Right hindlimb (tissue), 1 donor: ENCODE measurements at regions not wholly inside any gene's neighbourhood (a gene's known extent, or its start where the extent isn't known, plus 50 kb on each side); places are given as distances from the start of the nearest gene placed in this dataset.

Experiments used
- DNase-seq: peaks from one replicate; pipeline ENCODE4 v3.0.0-alpha.2; 2018

DNA sequence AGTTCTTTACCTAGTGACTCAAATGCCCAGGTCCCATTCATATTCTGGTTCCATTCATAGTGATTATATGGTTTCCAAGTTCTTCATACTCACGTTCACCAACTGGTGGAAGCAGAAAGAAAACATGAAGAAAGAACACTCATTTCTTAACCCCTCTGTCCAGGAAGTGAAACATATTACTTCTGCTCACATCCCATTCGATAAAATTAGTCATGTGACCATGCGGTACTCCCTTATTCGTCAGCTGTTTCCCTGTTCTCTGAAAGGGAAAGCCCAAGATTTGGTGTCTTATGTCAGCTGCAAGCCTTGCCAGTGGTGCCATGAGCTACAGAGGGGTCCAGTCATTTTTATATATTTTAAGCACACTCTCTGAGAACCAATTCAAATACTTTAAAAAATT is 387.0 kb upstream of the DMAC1 start:
- DNase-seq = no peak

DNA sequence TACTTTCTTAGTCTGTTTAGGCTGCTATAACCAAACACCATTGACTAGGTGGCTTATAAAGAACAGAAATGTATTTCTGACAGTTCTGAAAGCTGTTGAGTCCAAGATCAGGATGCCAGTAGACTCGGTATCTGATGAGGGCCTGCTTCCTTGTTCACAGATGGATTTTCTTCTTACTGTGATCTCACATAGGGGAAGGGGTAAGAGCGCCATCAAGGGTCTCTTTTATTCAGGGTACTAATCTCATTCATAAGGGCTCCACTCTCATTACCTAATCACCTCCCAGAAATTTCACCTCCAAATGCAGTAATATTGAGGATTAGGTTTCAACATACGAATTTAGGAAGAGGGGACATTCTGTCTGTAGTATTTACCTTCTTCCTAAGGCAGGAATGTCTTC is 384.0 kb upstream of the DMAC1 start:
- no peak for DNase-seq

DNA sequence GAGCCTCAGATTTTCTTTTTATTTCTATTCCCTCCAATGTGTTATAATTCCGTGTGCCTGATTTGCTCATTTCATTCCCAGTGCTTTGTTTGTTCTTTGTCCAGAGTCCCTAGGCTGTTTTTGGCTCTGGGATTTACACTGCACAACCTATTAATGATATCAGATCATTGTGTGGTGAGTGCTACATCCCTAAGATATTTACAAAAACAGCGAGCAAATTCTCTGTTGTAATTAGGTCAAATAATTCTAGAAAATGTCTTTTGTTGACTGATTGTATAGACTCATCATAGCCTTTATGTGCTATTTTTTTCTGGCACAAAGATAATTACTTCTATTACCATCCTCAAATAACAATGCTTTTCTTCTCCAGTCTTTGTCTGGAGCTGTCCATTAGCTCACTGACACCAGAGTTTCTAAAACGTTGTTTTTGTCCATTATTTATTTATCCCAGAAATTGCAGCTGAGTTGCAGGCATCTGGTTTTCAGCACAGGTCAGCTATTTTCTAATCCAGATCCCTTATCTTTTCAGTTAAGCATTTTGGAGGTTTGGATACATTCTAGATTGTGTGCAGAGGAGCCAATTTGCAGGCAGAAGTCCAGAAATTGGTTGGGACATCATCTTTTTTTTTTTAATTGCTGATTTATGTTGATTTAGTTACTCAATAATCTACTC is 379.9 kb upstream of the DMAC1 start:
- no peak for DNase-seq

DNA sequence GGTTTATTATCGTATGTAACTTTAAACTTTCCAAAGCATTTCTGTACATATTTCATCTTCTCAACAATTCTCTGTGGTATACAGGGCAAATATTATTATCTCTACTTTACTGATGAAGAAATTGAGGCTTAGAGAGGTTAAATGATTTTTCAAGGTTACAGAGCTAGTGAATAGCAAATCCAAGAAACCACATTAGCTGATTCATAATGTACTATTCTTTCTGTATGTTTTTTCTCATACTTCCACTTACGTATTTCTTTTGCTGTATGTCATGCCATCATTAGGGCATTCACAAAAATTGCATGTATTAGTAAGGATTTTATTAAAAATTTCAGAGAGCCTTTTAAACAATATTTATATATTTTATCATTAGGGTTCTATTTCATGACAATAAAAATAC is 372.4 kb upstream of the DMAC1 start:
- DNase-seq = no peak

DNA sequence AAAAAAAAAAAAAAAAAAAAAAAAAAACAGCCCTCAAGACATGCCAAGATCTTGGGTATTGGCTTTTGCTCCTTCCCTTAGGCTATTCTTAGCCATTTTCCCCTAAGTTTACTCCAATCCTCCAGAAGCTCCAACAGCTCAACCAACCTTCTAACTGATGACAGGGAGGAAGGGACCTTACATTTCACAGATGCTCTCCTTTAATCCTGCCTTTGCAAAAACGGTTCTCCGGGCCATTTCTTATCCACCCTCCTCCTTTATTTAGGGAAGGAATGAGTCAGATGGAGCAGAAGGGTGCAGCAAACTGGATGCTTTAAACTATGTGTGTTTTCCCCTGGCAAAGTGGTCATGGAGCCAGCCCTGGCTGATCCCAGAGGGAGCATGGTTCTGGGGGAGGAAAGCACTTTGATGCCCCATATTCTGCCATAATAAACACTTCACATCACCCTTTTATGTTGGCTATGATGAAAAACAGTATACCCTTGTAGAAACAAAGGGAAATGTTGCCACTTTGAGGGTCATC is 369.4 kb upstream of the DMAC1 start:
- DNase-seq = no peak

DNA sequence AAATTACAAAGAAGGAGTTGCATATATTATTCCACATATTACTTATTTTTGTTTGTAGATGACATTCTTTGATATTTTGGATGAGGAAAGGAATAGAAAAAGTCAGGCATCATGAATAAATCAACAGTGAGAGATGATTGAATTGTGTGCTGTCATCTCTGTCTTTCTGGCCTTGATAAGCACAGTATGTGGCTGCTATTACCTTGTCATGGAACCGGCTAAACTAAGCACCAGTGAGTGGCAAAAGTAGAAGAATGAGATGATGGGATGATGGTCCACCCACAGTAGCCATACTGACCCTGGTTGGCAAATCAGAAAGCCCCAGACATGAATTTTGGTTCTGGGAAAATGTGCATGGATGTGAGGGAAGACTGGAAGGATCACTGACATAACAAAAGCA is 361.2 kb upstream of the DMAC1 start:
- DNase-seq = no peak

DNA sequence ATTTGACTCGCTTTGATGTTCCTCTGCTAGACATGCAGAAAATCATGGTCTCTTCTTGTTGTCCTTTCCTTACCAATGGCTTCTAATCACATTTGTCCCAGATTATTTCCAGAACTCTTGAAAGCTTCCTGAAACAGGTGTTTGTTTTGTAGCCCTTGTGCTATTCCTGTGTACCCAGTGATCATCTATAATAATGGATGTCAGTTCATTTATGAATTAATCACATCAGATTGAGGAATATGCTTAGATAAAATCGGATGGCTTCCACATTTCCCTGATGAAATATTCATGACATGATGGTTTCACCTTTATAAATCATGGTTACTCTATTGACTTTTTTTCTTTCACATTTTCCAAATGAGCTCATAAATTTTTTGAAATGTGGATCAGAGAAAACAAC is 359.0 kb upstream of the DMAC1 start:
- no peak for DNase-seq

DNA sequence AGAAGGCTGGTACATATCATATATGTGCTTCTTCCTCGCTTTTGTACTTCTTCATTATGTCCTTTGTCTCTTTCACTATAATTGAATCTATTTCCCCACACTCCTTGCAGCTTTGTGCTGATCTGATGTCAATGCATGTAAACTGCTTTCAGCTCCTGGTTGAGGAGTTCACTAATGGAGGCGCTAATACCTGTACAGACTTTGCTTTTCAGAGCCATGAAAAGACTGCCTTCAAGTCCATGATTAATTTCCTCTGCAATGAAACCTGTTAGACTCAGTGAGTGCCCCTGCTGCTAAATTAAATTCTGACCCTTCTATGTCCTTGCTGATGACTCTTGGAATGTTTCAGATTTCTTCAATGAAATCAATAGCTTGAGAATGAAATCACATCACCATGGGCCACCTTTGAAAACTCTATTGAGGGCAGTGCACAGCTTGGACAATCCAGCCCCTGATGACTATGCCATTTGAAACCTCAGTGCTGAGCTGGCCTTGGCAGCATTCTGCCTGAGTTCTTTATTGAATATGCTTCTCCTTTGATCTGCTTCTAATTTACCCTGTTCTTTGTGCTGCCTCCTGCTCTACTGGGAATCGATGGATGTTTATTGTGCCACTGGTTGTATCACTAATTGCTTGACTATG is 358.2 kb upstream of the DMAC1 start:
- DNase-seq = no peak

DNA sequence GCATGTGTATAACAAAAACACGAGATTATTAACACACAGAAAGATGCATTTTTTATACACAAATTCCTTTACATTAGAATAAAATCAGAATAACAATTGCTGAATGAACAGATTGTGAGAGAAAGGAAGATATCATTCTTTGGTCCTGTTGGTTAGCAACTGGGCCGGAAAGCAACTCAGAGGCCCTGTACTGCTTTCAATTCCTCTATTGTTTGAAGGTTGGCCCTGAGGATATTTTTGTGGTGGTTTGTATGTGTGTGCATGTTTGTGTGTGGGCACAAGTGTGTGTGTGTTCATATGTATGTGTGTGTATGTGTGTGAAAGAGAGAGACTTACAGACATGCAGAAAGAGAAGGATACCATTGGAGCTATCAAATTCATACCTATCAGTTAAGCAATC is 356.8 kb upstream of the DMAC1 start:
- no peak for DNase-seq

DNA sequence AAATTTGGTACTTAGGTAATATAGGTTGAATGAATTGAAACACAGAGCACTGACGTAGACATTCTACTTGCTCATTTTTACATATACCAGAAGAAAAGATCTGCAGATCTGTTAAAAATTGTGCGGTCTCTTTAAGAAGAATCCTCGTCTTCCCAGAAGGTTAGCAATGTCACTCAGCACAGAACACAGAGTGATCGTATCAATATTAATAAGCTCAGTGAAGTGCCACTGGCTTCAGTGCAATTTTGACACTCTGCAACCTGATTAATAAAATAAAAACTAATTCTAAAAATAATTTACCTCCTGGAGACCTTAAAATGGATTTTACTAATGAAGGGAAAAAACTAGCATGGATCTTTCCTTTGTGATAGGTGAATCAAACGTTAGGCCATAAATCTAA is 356.1 kb upstream of the DMAC1 start:
- DNase-seq = no peak

DNA sequence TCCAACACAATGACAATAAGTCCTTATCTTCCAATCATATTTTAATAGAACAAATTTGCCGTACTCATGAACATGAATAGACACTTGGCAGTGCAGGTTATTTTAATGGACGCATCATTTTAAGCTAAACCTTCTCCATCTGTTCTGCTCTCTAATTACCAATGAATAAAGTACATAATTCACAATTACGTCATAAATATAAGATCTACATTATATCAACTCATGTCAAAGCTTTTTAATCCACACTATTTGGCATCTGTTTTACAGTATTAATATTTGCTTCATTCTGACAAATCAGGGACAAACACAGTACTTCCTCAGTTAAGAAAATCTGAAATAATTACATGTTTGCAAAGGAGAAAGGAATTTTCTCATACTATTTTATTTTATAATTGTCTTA is 344.1 kb upstream of the DMAC1 start:
- DNase-seq = no peak

DNA sequence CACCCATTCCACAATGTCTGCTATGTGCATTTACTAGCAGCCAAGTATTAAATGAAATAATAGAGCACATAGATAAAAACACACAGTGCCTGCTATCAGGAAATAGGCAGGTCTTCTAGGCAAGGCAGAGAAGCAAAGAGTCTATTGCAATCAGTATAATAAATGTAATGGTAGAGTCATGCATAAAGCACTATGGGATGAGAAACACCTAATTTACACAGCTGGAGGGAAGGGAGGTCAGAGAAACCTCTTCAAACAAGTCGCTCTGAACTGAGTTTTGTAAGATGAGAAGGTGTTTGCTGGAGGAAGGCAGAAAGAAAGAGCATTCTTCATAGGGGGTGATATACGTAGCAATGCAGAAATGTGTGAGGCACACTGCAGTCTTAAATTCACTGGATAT is 341.0 kb upstream of the DMAC1 start:
- no peak for DNase-seq

DNA sequence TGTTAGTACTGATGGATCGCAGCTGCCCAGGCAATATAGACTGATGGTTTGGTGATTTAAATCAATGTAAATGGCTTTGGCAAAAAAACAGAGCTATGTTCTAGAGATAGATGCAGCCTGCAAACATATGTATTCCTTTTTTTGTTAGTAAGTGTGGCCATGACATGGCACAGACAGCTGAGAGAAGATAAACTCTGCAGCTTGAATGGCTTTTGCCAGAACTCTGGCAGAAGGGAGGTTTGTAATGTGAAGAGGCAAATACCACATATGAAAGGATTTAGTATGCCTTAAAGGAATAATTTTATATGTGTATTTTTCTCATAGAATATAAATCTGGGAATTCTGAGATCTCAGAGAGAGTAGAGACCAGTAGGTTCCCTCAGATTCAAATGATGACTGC is 340.2 kb upstream of the DMAC1 start:
- DNase-seq = no peak

DNA sequence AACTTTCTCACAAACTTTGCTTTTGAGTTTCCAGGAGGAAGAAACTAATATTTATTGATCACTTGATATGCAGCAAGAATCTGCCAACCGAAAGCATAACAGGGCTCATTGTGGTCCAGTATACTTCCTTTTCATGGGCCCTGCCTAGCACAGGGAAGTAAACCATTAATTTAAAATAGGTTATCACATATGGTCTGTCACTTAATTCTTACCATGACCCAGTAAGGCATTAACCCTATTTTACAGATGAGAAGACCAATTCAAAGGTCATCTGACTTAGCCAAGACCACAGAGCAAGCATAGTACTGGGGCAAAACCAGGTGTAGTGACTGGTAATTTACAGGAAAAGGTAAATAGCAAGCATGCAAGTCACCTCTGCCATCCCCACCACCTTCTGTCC is 336.9 kb upstream of the DMAC1 start:
- no peak for DNase-seq

DNA sequence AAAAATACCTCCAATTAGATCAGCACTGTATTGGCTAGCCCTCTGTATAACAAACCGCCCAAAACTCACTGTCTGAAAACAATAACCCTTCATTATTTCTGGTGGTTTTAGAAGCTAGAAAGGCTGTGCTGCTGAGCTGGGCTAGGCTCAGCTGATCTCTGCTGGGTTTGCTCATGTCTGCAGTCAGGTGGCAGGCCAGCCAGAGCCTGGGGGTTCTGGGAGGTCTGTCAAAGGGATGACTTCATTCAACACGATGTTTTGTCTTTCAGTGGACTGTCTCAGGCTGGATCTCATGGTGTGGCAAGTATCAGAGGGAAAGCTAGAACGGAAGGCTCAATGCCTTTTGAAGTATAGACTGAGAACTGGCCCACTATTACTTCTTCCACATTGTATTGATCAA is 335.1 kb upstream of the DMAC1 start:
- DNase-seq = no peak

DNA sequence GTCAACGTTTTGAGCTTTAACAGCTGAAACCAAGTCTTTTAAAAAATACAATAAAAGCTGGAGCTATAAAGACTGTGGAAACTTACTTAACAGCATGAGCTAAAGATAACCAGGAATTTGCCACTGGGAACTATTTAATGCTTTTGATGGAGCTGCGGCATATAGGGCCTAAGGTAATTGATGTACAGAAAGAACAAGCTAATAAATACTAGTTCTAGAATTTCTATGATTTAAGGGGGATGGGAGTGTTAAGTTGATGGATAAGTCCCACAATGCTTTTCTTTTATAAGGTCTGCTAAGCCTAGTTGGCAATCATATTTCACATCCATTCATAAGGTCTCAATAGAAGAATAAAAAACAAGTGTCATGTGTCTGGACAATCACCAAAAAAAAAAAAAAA is 334.0 kb upstream of the DMAC1 start:
- DNase-seq = no peak

DNA sequence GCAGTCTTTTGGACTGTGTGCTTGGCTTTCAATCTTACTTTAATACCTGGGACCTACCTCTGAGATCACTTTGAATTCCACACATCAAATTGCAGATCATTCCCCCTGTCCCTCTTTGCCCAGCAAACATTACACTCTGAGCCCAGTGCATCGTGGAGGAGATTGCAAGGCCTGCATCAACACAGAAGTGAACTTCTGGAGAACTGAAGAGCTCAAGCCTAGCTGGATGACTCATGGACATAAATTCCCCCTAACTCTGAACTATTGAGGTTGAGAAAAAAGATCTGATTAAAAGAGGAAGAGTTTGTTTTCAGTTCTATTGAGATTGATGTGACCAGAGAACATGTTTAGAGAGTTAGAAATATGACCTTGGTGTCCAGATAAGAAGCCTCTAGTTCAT is 316.0 kb upstream of the DMAC1 start:
- DNase-seq = no peak

DNA sequence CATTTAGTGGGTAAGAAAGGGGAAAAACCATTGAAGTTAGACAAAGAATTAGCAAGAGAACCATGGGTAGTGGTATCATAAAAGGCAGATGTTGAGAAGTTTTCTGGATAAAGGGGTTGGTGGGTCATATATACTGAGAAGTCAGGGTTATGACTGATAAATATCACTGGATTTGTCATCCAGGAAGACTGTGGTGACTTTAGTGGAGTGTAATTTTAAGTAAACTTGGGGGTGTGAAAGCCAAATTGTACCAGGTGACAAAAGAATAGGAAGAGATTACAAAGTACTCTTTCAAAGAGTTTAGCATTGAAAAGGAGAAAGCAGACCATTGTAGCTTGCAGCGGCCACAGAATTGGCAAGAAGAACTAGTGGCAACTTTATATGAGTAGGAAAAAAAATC is 315.2 kb upstream of the DMAC1 start:
- no peak for DNase-seq

DNA sequence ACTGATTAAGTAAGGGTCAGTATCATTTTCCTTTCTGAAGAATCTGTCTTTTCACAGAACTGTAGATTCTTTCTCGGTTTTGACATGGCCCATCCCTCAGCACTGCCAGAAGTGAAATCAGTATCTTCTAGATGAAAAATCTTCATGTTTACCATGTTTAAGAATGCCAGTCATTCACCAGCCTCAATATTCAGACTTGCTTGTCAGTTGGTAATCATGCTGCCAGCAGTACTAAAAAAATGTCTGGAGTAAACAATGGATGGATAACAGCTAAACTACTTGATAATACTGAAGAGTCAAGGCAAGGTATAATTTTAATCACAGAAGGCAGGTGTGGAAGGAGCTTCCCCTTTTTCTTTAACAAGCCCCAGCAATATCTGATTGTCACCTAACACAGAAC is 306.8 kb upstream of the DMAC1 start:
- no peak for DNase-seq

DNA sequence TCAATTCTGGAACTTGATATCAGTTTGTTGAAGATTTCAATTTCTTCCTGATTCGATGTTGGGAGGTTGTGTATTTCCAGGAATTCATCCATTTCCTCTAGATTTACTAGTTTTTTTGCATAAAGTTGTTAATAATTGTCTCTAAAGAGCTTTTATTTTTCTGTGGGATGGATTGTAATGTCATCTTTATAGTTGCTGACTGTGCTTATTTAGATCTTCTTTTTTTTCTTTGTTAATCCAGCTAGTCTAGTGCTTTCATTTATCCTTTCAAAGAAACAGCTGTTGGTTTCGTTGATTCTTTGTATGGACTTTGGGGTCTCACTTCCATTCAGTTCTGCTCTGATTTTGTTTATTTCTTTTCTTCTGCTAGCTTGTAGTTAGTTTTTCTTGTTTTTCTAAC is 302.0 kb upstream of the DMAC1 start:
- DNase-seq = no peak

DNA sequence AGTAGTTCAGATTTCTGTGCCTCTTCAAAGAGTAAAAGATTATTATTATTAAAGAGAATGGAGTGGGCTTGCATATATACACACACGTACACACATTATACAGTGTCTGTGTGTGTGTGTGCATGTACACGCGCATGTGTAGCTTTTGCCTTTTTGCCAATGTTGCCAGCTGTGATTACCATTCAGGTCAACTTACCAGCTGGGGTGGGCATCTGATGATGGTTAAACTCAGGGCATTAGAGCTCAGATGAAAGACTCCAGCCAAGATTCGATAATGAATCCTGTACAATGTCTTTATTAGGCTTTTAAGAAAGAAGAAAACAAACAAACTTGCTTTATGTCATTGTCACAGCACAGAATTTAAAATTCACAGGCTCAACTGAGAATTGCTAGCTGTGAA is 296.5 kb upstream of the DMAC1 start:
- no peak for DNase-seq

DNA sequence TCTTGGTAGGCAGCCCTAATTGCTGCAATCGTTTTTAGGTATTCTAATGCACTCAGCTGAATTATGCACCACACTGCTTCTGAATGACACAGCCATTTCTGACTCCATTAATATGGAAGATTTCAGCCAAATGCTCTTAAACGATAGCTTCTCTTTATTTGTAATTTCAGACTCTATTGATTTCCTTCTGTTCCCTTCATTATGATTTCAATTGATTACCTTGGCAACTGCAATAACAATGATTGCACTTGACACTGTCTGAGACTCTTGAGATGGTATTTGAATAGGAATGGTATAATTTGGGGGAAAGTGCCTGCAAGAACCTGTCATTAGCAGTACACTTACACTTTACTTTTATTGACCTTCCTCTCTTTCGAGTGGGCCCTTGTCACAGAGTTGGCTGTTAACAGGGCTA is 296.1 kb upstream of the DMAC1 start:
- DNase-seq = no peak

DNA sequence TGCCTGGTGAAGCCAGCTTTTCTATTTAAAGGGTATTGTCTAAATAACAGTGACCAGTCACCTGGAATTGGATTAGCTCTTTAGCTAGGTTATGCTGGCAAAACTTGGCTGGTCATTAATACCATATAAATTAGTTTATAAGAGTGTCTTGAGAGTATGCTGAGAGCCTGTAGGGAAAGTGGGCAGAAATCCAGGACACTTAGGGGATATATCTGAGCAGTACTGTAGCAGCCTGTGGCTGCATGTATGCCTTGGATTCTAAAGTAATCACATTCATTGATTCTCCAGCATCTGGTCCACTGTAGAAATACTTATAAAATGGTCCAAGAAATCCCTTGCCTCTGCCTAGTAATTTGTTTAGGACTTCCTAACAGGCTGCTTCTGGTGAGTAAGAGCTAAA is 288.9 kb upstream of the DMAC1 start:
- DNase-seq = no peak

DNA sequence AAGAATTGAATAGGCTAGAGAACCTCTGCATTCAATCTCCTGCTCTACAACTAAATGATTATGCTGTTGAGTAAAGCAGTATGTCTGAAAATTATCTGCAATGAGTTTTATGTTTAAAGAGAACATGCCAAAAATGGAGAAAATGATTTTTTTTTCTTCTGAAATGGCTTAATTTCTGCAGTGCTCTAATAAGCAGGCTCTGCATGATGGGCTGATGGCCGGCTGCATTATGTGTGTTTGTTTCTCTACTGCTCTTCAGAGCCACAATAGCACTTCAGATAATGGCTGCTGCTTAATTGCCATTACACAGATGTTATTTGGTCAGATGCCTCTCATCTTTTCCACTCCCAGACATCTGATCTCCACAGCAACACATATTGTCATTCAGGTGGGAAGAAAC is 286.4 kb upstream of the DMAC1 start:
- no peak for DNase-seq

DNA sequence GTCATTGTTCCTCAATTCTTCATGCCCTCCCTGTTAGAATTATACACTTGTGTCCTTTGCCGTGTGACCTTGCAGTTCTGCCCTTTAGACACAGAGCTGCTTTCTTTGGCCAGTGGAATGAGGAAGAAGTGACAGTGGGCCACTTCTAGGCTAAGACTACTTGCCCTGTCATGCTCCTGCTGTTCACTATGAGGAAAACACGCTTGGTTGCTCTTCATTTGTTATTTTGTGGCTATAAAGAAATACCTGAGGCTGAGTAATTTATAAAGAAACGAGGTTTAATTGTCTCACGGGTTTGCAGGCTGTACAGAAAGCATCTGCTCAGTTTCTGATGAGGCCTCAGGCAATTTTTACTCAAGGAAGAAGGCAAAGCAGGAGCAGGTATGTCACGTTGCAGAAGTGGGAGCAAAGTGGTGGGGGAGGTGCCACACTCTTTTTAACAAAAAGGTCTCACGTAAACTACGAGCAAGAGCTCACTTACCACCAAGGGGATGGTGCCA is 279.1 kb upstream of the DMAC1 start:
- no peak for DNase-seq
